Loucy (cell line): ENCODE measurements at regions not wholly inside any gene's neighbourhood (a gene's known extent, or its start where the extent isn't known, plus 50 kb on each side); places are given as distances from the start of the nearest gene placed in this dataset.

Experiments used
- H2AFZ ChIP-seq: fragments of 200-600 bp; sonication (generic); 2 replicates; pipeline ENCODE4 v1.6.0; 2016; ENCODE audit warnings: antibody characterized with exemption, mild to moderate bottlenecking, low read length, moderate library complexity
- H3F3A ChIP-seq: fragments of 200-600 bp; 2 replicates; pipeline ENCODE4 v1.6.0; 2016; ENCODE audit warnings: antibody characterized with exemption, low read depth, mild to moderate bottlenecking
- H3K27me3 ChIP-seq: fragments of 200-600 bp; sonication (generic); 2 replicates; pipeline ENCODE4 v1.6.1; 2014; ENCODE audit warnings: low read length, mild to moderate bottlenecking; ENCODE audit not compliant: insufficient read depth, poor library complexity, severe bottlenecking
- H3K36me3 ChIP-seq: fragments of 200-600 bp; sonication (generic); 2 replicates; pipeline ENCODE4 v1.6.1; 2016; ENCODE audit warnings: low read length; ENCODE audit not compliant: insufficient read depth
- H3K4me1 ChIP-seq: fragments of 200-600 bp; sonication (generic); 2 replicates; pipeline ENCODE4 v1.5.1; 2014; ENCODE audit warnings: low read length, mild to moderate bottlenecking; ENCODE audit not compliant: insufficient read depth, poor library complexity, severe bottlenecking
- H3K4me2 ChIP-seq: fragments of 200-600 bp; sonication (generic); 2 replicates; pipeline ENCODE4 v1.6.0; 2014; ENCODE audit warnings: antibody characterized with exemption, low read length, low read depth, mild to moderate bottlenecking; ENCODE audit not compliant: poor library complexity, severe bottlenecking
- H3K4me3 ChIP-seq: fragments of 200-600 bp; sonication (generic); 2 replicates; pipeline ENCODE4 v1.5.1; 2014; ENCODE audit warnings: low read length, mild to moderate bottlenecking, mixed read lengths; ENCODE audit not compliant: poor library complexity, severe bottlenecking
- H3K79me2 ChIP-seq: fragments of 200-600 bp; sonication (generic); 2 replicates; pipeline ENCODE4 v1.6.1; 2014; ENCODE audit warnings: low read length; ENCODE audit not compliant: insufficient read depth
- H3K9ac ChIP-seq: fragments of 200-600 bp; sonication (generic); 2 replicates; pipeline ENCODE4 v1.6.0; 2014; ENCODE audit warnings: mild to moderate bottlenecking, low read depth, low read length, moderate library complexity; ENCODE audit not compliant: poor library complexity, severe bottlenecking
- H3K9me2 ChIP-seq: fragments of 200-600 bp; sonication (generic); replicated peaks from 2 replicates; pipeline ENCODE4 v1.6.1; 2016; ENCODE audit warnings: low read depth, low read length, mixed read lengths
- H3K9me3 ChIP-seq: fragments of 200-600 bp; sonication (generic); 2 replicates; pipeline ENCODE4 v1.6.1; 2014; ENCODE audit warnings: mild to moderate bottlenecking, antibody characterized with exemption, low read length, low read depth; ENCODE audit not compliant: insufficient read depth
- H4K20me1 ChIP-seq: fragments of 200-600 bp; sonication (generic); 2 replicates; pipeline ENCODE4 v1.6.0; 2014; ENCODE audit warnings: antibody characterized with exemption, low read length, mild to moderate bottlenecking; ENCODE audit not compliant: insufficient read depth, poor library complexity, severe bottlenecking
- CTCF ChIP-seq: fragments of 200-600 bp; sonication (generic); conservative IDR thresholded peaks from 2 replicates; pipeline ENCODE4 v1.5.1; 2014; ENCODE audit warnings: mild to moderate bottlenecking, antibody characterized with exemption, low read length
- EZH2phosphoT487 ChIP-seq: fragments of 200-600 bp; IDR thresholded peaks from 2 replicates; pipeline ENCODE4 v1.6.1; 2018; ENCODE audit warnings: antibody characterized with exemption, mild to moderate bottlenecking, moderate library complexity, borderline replicate concordance

- Histone ChIP-seq H3K9ac (no peak overlapping the region), H3K27me3 (peaks cover 7% of the 10 kb centered on the region), H3K9me2 (no peaks in the 10 kb centered on the region), H3K4me3 (no peak overlapping the region), H3K4me1 (no peaks in the 10 kb centered on the region), H3F3A (no peaks in the 10 kb centered on the region), H3K79me2 (no peaks in the 10 kb centered on the region), H4K20me1 (no peaks in the 10 kb centered on the region), H2AFZ (no peak overlapping the region), H3K9me3 (no peaks in the 10 kb centered on the region), H3K4me2 (no peak overlapping the region), H3K36me3 (no peaks in the 10 kb centered on the region)
- TF ChIP-seq EZH2phosphoT487 (no peak), CTCF (no peak)
These were observed 1047.9 kb downstream of the RPA4 start for GRCh38 chrX:97931586-97931985.

- Histone ChIP-seq H3K4me2 (no peak overlapping the region), H3F3A (no peaks in the 10 kb centered on the region), H4K20me1 (no peaks in the 10 kb centered on the region), H3K27me3 (peaks cover 7% of the 10 kb centered on the region), H3K4me1 (no peaks in the 10 kb centered on the region), H3K79me2 (no peaks in the 10 kb centered on the region), H3K4me3 (no peak overlapping the region), H3K9ac (no peak overlapping the region), H3K9me2 (no peaks in the 10 kb centered on the region), H3K9me3 (no peaks in the 10 kb centered on the region), H2AFZ (no peak overlapping the region), H3K36me3 (no peaks in the 10 kb centered on the region)
- TF ChIP-seq CTCF (no peak), EZH2phosphoT487 (no peak)
These were observed 1052.6 kb downstream of the RPA4 start for GRCh38 chrX:97936296-97936695.

GRCh38 chrX:97938706-97939105 lies 1055.0 kb downstream of the RPA4 start:
- TF ChIP-seq EZH2phosphoT487: no peak
- TF ChIP-seq CTCF: no peak
- Histone ChIP-seq H3K27me3 (no peaks in the 10 kb centered on the region), H3K4me2 (no peak overlapping the region), H3K79me2 (no peaks in the 10 kb centered on the region), H3K9me3 (no peaks in the 10 kb centered on the region), H2AFZ (no peak overlapping the region), H4K20me1 (no peaks in the 10 kb centered on the region), H3K9ac (no peak overlapping the region), H3K9me2 (no peaks in the 10 kb centered on the region), H3F3A (no peaks in the 10 kb centered on the region), H3K4me1 (no peaks in the 10 kb centered on the region), H3K36me3 (no peaks in the 10 kb centered on the region), H3K4me3 (no peak overlapping the region)
